ENCODE measurements at regions not wholly inside any gene's neighbourhood (a gene's known extent, or its start where the extent isn't known, plus 50 kb on each side); places are given as distances from the start of the nearest gene placed in this dataset.

- H3K36me3 ChIP-seq (ENCODE audit: low read depth): no peaks in the 10 kb centered on the region
- ChIA-PET POLR2A (ENCODE audit: unreplicated experiment) (no interaction called here), CTCF (no interaction called here)
- no peak overlapping the region for H3K27ac ChIP-seq
- no peaks in the 10 kb centered on the region for H4K20me1 ChIP-seq (ENCODE audit: insufficient read depth)
- no peak for DNase-seq
- intact Hi-C loops (cut with micrococcal nuclease; ENCODE audit: unreplicated experiment): no loop called here
- H2AFZ ChIP-seq: no peak overlapping the region
- no peak overlapping the region for H3K4me3 ChIP-seq
- H3K9me2 ChIP-seq (ENCODE audit: insufficient read depth): no peaks in the 10 kb centered on the region
- H3K4me2 ChIP-seq: no peak overlapping the region
- no peaks in the 10 kb centered on the region for H3F3A ChIP-seq (ENCODE audit: insufficient read depth, low read depth)
- no TSS peak for BruUV-seq (replicated peaks)
- peaks cover 4% of the 10 kb centered on the region; the same call in 1 of the 2 replicates for H3K27me3 ChIP-seq (ENCODE audit: insufficient read depth, low read depth)
- no peaks in the 10 kb centered on the region for H3K79me2 ChIP-seq (ENCODE audit: low read depth)
- H3K9me3 ChIP-seq (ENCODE audit: insufficient read depth, low read depth): no peaks in the 10 kb centered on the region
- TF ChIP-seq EZH2 (IDR thresholded peaks at IDR 0.05; ENCODE audit: low read depth): no peak
- no peak for TF ChIP-seq CTCF (conservative IDR thresholded peaks at IDR 0.05)
- no peaks in the 10 kb centered on the region for H3K4me1 ChIP-seq (replicated peaks; ENCODE audit: insufficient read depth)
Observed at GRCh38 chr3:76859596-76859995, 180.3 kb upstream of the ROBO2 start.

GRCh38 chr3:76864355-76864754, 175.5 kb upstream of the ROBO2 start:
- Histone ChIP-seq H3K4me3 (no peak overlapping the region), H3K27ac (no peak overlapping the region), H3F3A (ENCODE audit: insufficient read depth, low read depth) (no peaks in the 10 kb centered on the region), H3K9me2 (ENCODE audit: insufficient read depth) (no peaks in the 10 kb centered on the region), H2AFZ (no peak overlapping the region), H3K27me3 (ENCODE audit: insufficient read depth, low read depth) (no peaks in the 10 kb centered on the region), H3K4me2 (no peak overlapping the region), H3K4me1 (replicated peaks; ENCODE audit: insufficient read depth) (no peaks in the 10 kb centered on the region), H3K79me2 (ENCODE audit: low read depth) (no peaks in the 10 kb centered on the region), H4K20me1 (ENCODE audit: insufficient read depth) (no peaks in the 10 kb centered on the region), H3K9me3 (ENCODE audit: insufficient read depth, low read depth) (no peaks in the 10 kb centered on the region), H3K36me3 (ENCODE audit: low read depth) (no peaks in the 10 kb centered on the region)
- intact Hi-C loops (cut with micrococcal nuclease; ENCODE audit: unreplicated experiment): no loop called here
- ChIA-PET CTCF (no interaction called here), POLR2A (ENCODE audit: unreplicated experiment) (no interaction called here)
- BruUV-seq (replicated peaks): no TSS peak
- no peak for TF ChIP-seq EZH2 (IDR thresholded peaks at IDR 0.05; ENCODE audit: low read depth)
- TF ChIP-seq CTCF (conservative IDR thresholded peaks at IDR 0.05): no peak
- DNase-seq: no peak

GRCh38 chr3:76866729-76867408, 173.0 kb upstream of the ROBO2 start:
- Histone ChIP-seq H3K27me3 (ENCODE audit: insufficient read depth, low read depth) (no peaks in the 10 kb centered on the region), H3K4me3 (no peak overlapping the region), H3K9me3 (ENCODE audit: insufficient read depth, low read depth) (no peaks in the 10 kb centered on the region), H2AFZ (no peak overlapping the region), H3K4me1 (replicated peaks; ENCODE audit: insufficient read depth) (no peaks in the 10 kb centered on the region), H3F3A (ENCODE audit: insufficient read depth, low read depth) (no peaks in the 10 kb centered on the region), H3K36me3 (ENCODE audit: low read depth) (no peaks in the 10 kb centered on the region), H4K20me1 (ENCODE audit: insufficient read depth) (no peaks in the 10 kb centered on the region), H3K79me2 (ENCODE audit: low read depth) (no peaks in the 10 kb centered on the region), H3K27ac (no peak overlapping the region), H3K4me2 (no peak overlapping the region), H3K9me2 (ENCODE audit: insufficient read depth) (no peaks in the 10 kb centered on the region)
- no peak for DNase-seq
- ChIA-PET POLR2A (ENCODE audit: unreplicated experiment) (no interaction called here), CTCF (no interaction called here)
- TF ChIP-seq EZH2 (IDR thresholded peaks at IDR 0.05; ENCODE audit: low read depth): no peak
- no peak for TF ChIP-seq CTCF (conservative IDR thresholded peaks at IDR 0.05)
- BruUV-seq (replicated peaks): no TSS peak
- intact Hi-C loops (cut with micrococcal nuclease; ENCODE audit: unreplicated experiment): no loop called here

All from PC-9 (cell line).